Vagina (tissue), 2 donors: ENCODE measurements at regions not wholly inside any gene's neighbourhood (a gene's known extent, or its start where the extent isn't known, plus 50 kb on each side); places are given as distances from the start of the nearest gene placed in this dataset.

Source experiments
- POLR2AphosphoS5 ChIP-seq, 2 donors: sonication (generic); formaldehyde crosslinking; IDR thresholded peaks; one replicate each; pipeline ENCODE4 v1.9.0; 2017; ENCODE audit warnings: antibody characterized with exemption in 2 of 2, mild to moderate bottlenecking in 2 of 2, low read depth in 1 of 2; ENCODE audit not compliant: insufficient read depth in 1 of 2
- TF ChIP-seq, protein P1 (sequence below), 3 experiments: fragments of 450-650 bp in 2 of 3; fragments of 200-600 bp in 1 of 3; sonication (generic) in 1 of 3; IDR thresholded peaks; one replicate each; pipeline ENCODE4 v1.5.1; 2017 to 2019; ENCODE audit warnings: antibody characterized with exemption in 3 of 3, mild to moderate bottlenecking in 2 of 3, moderate library complexity in 2 of 3

DNA sequence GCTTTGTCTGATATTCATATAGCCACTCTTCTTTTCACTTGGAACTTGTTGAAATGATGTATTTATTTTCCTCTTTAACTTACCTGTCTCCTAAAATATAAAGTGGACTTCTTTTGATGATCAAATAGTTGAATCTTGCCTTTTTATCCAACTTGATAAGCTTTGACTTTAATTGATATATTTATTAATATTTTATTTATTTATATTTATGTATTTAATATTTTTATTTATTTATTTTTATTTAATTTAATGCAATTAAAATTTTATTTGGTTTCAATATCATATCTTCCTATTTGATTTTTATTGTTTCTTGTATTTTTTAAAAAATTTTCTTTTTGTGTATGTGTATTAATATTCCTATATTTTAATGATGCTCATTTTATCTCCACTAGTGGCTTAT, 555.1 kb upstream of the EPHA6 start:
- TF ChIP-seq POLR2AphosphoS5 (IDR thresholded peaks at IDR 0.05; ENCODE audit: insufficient read depth in 1 of 2, low read depth in 1 of 2), result no peak
- TF ChIP-seq, protein P1, sequence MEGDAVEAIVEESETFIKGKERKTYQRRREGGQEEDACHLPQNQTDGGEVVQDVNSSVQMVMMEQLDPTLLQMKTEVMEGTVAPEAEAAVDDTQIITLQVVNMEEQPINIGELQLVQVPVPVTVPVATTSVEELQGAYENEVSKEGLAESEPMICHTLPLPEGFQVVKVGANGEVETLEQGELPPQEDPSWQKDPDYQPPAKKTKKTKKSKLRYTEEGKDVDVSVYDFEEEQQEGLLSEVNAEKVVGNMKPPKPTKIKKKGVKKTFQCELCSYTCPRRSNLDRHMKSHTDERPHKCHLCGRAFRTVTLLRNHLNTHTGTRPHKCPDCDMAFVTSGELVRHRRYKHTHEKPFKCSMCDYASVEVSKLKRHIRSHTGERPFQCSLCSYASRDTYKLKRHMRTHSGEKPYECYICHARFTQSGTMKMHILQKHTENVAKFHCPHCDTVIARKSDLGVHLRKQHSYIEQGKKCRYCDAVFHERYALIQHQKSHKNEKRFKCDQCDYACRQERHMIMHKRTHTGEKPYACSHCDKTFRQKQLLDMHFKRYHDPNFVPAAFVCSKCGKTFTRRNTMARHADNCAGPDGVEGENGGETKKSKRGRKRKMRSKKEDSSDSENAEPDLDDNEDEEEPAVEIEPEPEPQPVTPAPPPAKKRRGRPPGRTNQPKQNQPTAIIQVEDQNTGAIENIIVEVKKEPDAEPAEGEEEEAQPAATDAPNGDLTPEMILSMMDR (IDR thresholded peaks at IDR 0.05), result no peak
